Mucosa of rectum (tissue), 2 donors: ENCODE measurements at regions not wholly inside any gene's neighbourhood (a gene's known extent, or its start where the extent isn't known, plus 50 kb on each side); places are given as distances from the start of the nearest gene placed in this dataset.

Source experiments
- H3K27ac ChIP-seq, 2 donors: one replicate each; pipeline ENCODE4 v1.7.0; 2013; ENCODE audit warnings: inconsistent platforms in 2 of 2, low read depth in 2 of 2, low read length in 2 of 2
- H3K27me3 ChIP-seq, 2 donors: one replicate each; pipeline ENCODE4 v1.7.0; 2013; ENCODE audit warnings: low read length in 2 of 2; ENCODE audit not compliant: control insufficient read depth in 2 of 2, insufficient read depth in 2 of 2
- H3K36me3 ChIP-seq, 2 donors: one replicate each; pipeline ENCODE4 v1.7.0; 2013; ENCODE audit warnings: low read length in 2 of 2; ENCODE audit not compliant: control insufficient read depth in 2 of 2, insufficient read depth in 2 of 2
- H3K4me1 ChIP-seq, 2 donors: one replicate each; pipeline ENCODE4 v1.7.0; 2013; ENCODE audit warnings: low read length in 2 of 2, mild to moderate bottlenecking in 1 of 2; ENCODE audit not compliant: control insufficient read depth in 2 of 2, insufficient read depth in 2 of 2
- H3K4me3 ChIP-seq, 2 donors: one replicate each; pipeline ENCODE4 v1.7.0; 2013; ENCODE audit warnings: low read length in 2 of 2
- H3K9ac ChIP-seq, 2 donors: one replicate each; pipeline ENCODE4 v1.7.0; 2013; ENCODE audit warnings: low read length in 2 of 2, low read depth in 1 of 2, mild to moderate bottlenecking in 1 of 2
- H3K9me3 ChIP-seq, 2 donors: one replicate each; pipeline ENCODE4 v1.7.0; 2013; ENCODE audit warnings: low read length in 2 of 2; ENCODE audit not compliant: control insufficient read depth in 2 of 2
- donor health status: healthy.
- donor health status: Normal muscosa, but diverticular disease.

DNA sequence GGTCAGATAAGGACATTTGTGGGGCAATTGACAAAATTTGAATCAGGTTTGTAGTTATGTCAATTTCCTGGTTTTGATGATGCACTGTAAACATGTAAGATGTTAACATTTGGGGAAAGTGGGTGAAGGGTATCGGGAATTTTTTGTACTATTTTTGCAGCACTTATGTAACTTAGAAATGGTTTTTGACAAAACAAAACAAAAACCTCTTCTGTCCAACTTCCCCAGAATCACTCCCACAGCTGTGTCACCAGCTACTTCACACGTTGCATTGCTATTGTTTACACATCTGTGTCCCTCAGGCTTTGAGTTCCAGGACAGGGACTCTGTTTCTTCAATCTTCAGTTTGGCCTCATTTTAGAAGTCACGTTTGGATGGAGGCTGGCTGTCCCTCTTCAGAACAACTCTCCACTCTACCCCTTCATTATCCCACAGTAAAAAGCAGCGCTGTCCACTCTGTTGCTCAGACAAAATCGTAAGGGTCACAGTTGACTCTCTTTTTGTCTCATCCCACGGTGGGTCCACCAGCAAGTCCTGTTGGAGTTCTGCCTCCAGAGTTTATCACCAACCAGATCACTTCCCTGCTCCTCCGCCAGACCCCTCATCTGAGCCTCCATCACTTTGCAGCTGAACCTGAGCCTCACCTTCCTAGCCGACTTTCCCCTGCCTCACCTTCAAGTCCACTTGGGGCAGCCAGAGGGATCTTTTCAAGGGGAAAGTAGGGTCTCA lies 63.2 kb downstream of the NENF start:
- Histone ChIP-seq H3K4me3 (no peak overlapping the region), H3K4me1 (no peaks in the 10 kb centered on the region), H3K9me3 (no peaks in the 10 kb centered on the region), H3K27ac (no peak overlapping the region), H3K9ac (no peak overlapping the region), H3K27me3 (no peaks in the 10 kb centered on the region), H3K36me3 (no peaks in the 10 kb centered on the region)

DNA sequence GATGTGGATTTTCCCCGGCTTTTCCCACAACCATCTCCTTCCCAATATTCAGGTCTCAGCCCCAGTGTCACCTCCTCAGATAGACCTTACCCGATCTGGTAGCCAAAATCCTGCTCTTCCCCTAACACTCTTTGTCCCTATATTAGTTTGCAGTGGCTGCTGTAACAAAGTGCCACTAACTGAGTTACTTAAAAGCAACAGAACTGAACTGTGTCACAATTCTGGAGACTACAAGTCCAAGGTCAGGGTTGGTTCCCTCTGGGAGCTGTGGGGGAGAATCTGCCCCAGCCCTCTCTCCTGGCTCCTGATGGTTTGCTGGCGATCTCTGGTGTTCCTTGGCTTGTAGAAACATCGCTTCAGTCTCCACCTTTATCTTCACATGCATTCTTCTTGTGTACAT lies 64.0 kb downstream of the NENF start:
- H3K27ac ChIP-seq: no peak overlapping the region
- H3K4me1 ChIP-seq: no peaks in the 10 kb centered on the region
- no peaks in the 10 kb centered on the region for H3K9me3 ChIP-seq
- H3K9ac ChIP-seq: no peak overlapping the region
- no peak overlapping the region for H3K4me3 ChIP-seq
- no peaks in the 10 kb centered on the region for H3K27me3 ChIP-seq
- no peaks in the 10 kb centered on the region for H3K36me3 ChIP-seq

DNA sequence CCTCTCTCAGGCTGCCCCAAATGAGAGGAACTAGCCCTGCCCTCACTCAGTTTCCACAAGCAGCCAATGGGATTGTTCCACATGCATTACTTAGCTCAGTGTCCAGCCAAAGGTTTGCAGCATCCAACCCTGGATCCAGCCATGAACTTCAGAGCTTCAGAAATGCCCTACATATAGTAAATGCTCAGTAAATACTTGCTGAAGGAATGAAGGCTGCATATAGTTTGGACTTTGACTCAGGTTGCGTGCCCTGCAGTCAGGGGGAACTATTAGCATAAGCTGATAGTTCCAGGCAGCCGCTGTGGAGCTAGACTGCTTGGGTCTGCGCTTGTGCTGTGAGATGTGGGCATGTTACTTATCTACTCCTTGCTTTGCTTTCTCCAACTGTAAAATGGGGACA lies 64.8 kb downstream of the NENF start:
- Histone ChIP-seq H3K9me3 (no peaks in the 10 kb centered on the region), H3K36me3 (no peaks in the 10 kb centered on the region), H3K27ac (no peak overlapping the region), H3K9ac (no peak overlapping the region), H3K4me1 (no peaks in the 10 kb centered on the region), H3K4me3 (no peak overlapping the region), H3K27me3 (no peaks in the 10 kb centered on the region)

DNA sequence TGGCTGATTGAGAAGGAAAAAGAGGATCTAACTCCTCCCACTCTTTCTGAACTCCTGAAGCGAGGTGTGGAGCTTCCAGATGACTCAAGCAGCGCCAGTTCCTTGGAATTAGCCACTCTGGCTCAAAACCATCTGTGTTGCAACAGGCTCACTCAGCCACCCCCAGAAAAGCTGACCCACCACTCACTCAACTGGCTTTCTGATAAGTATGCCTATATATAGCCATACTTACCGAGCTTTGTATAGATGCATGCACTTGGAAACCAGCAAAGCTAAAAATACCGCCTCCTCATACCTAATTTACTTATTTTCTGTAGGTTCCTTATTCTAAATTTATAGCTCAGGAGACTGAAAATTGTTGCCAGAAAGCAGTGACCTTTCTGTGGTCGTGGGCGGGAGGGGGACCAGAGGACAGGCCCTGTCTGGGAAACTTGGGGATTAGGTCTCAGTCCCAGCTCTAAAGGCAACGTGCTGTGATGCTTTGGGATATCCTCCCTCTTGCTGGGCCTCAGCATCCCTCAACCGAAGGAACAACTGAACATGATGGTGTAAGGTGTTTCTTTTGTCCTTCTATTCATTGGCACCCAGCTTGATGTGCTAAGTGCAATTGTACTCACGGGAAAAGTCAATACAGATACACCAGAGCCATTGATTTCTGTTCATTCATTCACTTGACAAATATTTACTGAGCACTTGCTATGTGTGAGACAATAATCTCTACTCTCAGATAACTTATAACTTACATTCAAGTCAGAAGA lies 65.7 kb downstream of the NENF start:
- Histone ChIP-seq H3K27me3 (no peaks in the 10 kb centered on the region), H3K4me1 (no peaks in the 10 kb centered on the region), H3K27ac (no peak overlapping the region), H3K36me3 (no peaks in the 10 kb centered on the region), H3K9ac (no peak overlapping the region), H3K9me3 (no peaks in the 10 kb centered on the region), H3K4me3 (no peak overlapping the region)

DNA sequence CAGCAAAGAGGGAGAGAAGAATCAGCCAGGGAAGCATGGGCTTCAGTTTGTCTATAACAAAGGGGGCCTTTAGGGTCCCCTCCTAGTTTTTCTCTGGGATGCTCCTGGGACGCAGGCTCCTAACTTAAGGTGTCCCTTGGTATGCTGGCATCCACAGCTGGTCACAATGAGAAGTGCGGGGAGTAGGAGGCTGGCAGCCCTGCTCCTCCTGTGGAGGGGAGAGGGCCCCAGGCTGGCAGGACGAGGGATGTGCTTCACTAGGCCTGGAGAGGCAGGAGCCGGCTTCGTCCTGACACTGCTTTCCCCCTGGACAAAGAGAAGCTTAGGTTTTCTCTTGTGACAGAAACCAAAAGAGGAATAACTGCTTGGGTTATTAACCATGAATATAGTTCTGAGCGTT lies 67.6 kb downstream of the NENF start:
- no peaks in the 10 kb centered on the region for H3K36me3 ChIP-seq
- no peak overlapping the region for H3K4me3 ChIP-seq
- no peaks in the 10 kb centered on the region for H3K27me3 ChIP-seq
- no peaks in the 10 kb centered on the region for H3K4me1 ChIP-seq
- no peaks in the 10 kb centered on the region for H3K9me3 ChIP-seq
- no peak overlapping the region for H3K9ac ChIP-seq
- H3K27ac ChIP-seq: no peak overlapping the region

DNA sequence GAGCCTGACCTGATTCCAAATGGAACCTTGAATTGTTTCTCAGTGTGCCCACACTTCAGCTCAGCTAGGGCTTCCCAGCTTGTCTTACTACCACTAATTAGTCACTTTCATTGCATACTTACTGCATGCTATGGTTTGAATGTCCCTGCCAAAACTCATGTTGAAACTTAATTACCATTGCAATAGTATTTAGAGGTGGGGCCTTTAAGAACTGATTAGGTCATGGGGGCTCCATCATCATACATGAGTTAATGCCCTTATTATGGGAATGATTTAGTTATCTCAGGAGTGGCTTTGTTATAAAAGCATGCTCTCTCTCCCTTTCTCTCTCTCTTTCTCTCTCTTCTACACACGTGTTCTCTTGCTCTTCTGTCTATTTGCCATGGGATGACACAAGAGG lies 68.3 kb downstream of the NENF start:
- Histone ChIP-seq H3K4me3 (no peak overlapping the region), H3K9me3 (no peaks in the 10 kb centered on the region), H3K36me3 (no peaks in the 10 kb centered on the region), H3K4me1 (no peaks in the 10 kb centered on the region), H3K9ac (no peak overlapping the region), H3K27me3 (no peaks in the 10 kb centered on the region), H3K27ac (no peak overlapping the region)

DNA sequence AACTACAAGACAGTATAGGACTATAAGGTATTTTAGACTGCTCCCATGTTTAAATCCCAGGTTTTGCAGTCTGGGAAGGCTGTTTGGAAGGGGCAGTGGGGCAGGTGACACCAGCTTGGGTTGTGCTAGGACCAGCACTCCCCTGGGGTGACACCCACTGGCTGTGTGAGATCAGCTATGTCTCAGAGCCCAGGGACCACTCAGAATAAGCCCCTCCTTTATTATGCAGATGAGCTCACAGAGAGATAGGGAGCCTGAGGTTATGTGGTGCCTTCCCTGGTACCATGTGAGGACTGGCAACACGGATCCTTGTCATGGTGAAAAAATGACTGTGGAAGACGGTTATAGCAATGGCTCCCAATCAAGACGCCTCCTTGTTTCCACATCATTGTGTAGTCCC lies 71.0 kb downstream of the NENF start:
- Histone ChIP-seq H3K4me3 (no peak overlapping the region), H3K9me3 (no peaks in the 10 kb centered on the region), H3K27me3 (no peaks in the 10 kb centered on the region), H3K4me1 (no peaks in the 10 kb centered on the region), H3K36me3 (no peaks in the 10 kb centered on the region), H3K9ac (no peak overlapping the region), H3K27ac (no peak overlapping the region)

DNA sequence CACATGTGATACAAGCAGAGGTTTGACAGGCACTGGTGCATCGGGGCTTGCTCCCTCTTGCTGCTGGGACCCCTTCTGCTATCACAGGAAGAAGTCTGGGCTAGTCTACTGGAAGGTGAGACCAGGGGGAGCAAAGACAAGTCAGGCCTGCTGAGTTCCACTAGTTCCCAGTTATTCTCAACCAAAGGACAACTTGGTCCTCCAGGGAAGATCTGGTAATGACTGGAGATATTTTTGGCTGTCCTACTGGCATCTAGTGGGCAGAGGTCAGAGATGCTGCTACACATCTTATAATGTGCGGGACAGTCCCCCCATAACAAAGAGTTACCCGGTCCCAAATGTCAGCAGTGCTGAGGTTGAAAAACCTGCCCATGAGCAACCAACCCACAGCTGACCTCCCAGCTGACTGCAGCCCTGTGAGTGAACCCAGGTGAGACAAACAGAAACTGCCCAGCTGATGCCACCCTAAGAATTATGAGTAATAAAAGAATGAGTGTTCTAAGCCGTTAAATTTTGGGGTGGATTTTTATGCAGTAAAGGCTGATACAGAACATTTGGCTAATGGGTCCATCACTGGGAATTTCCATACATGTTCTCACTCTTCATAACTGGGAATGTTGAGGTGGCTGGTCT lies 71.6 kb downstream of the NENF start:
- no peak overlapping the region for H3K27ac ChIP-seq
- no peak overlapping the region for H3K9ac ChIP-seq
- H3K36me3 ChIP-seq: no peaks in the 10 kb centered on the region
- no peaks in the 10 kb centered on the region for H3K27me3 ChIP-seq
- no peak overlapping the region for H3K4me3 ChIP-seq
- no peaks in the 10 kb centered on the region for H3K4me1 ChIP-seq
- H3K9me3 ChIP-seq: no peaks in the 10 kb centered on the region

DNA sequence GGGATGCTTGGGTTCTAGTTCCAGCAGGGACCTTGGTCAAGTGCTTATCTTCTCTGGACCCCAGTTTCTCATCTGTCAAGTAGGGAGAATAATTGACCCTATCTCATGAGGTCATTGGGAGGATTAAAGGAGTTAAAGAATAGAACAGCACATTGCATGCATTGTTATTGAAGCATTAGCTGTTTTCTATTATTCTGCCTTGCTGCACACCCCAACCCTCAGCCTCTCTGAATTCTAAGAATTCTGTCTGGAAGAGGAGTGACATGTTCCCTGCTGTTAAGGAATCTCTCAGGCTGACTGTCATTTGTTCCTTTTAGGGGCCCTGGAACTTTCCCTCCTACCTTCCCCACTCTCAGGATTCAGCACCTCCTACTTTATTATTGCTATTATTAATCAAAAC lies 73.9 kb downstream of the NENF start:
- H3K27me3 ChIP-seq: no peaks in the 10 kb centered on the region
- H3K9ac ChIP-seq: no peak overlapping the region
- H3K4me3 ChIP-seq: no peak overlapping the region
- H3K4me1 ChIP-seq: no peaks in the 10 kb centered on the region
- no peaks in the 10 kb centered on the region for H3K36me3 ChIP-seq
- H3K9me3 ChIP-seq: no peaks in the 10 kb centered on the region
- no peak overlapping the region for H3K27ac ChIP-seq

DNA sequence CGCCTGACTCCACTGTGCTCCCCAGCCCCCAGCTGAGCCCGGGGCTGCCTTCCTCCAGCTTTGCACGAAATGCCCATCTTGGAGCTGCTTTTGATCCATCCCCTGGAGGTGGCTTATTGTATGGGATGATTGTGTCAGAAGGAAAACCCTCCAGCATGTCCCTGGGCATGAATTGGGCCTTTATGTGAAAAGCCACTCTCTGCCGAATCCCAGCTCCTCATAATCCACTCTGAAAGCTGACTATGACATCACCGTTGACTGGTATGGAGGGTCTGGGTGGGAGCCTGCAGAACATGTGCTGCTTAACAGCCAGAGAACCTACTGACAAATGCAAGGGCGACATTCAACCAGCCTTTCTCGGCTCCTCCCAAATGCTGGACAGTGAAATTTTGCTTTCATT lies 74.6 kb downstream of the NENF start:
- H3K27ac ChIP-seq: no peak overlapping the region
- H3K4me1 ChIP-seq: no peaks in the 10 kb centered on the region
- no peaks in the 10 kb centered on the region for H3K27me3 ChIP-seq
- H3K9ac ChIP-seq: no peak overlapping the region
- no peaks in the 10 kb centered on the region for H3K36me3 ChIP-seq
- no peak overlapping the region for H3K4me3 ChIP-seq
- no peaks in the 10 kb centered on the region for H3K9me3 ChIP-seq
